Suppressor macrophage treated with lipopolysaccharide for 1 hour (primary cell): ENCODE measurements at regions not wholly inside any gene's neighbourhood (a gene's known extent, or its start where the extent isn't known, plus 50 kb on each side); places are given as distances from the start of the nearest gene placed in this dataset.

Experiments
- DNase-seq, 3 donors: peaks; one replicate each; pipeline ENCODE4 v3.0.0-alpha.2; 2020 to 2022

DNA sequence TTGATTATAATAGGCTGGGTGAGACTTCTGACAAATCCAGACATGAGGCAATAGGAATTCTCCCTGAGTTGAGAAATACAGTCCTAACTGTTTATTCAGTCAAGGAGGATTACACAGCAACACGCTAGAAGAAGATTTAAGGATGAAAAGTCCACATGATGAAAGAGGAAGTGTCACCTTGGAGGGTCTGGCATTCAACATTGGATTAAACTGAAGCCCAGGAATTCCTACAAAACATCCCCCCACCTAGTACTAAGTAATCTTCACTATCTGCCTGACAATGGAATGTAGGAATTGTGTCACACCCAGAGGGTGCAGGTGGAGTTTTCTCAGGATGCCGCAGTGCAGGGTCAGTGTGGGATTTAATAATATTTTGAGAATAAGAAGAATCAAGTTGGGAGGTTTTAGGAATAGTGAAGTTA lies 142.4 kb downstream of the SOCS6 start:
- no peak for DNase-seq

DNA sequence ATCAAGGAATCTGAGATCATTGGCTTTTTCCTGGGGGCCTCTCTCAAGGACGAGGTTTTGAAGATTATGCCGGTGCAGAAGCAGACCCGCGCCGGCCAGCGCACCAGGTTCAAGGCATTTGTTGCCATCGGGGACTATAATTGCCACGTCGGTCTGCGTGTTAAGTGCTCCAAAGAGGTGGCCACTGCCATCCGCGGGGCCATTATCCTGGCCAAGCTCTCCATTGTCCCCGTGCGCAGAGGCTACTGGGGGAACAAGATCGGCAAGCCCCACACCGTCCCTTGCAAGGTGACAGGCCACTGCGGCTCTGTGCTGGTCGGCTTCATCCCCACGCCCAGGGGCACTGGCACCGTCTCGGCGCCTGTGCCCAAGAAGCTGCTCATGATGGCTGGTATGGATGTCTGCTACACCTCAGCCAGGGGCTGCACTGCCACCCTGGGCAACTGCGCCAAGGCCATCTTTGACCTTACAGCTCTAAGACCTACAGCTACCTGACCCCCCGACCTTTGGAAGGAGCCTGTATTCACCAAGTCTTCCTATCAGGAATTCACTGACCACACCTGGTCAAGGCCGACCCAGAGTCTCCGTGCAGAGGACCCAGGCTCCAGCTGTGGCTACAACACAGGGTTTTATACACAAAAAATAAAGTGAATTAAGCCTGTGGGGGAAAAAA lies 141.8 kb downstream of the SOCS6 start:
- DNase-seq, result no peak

DNA sequence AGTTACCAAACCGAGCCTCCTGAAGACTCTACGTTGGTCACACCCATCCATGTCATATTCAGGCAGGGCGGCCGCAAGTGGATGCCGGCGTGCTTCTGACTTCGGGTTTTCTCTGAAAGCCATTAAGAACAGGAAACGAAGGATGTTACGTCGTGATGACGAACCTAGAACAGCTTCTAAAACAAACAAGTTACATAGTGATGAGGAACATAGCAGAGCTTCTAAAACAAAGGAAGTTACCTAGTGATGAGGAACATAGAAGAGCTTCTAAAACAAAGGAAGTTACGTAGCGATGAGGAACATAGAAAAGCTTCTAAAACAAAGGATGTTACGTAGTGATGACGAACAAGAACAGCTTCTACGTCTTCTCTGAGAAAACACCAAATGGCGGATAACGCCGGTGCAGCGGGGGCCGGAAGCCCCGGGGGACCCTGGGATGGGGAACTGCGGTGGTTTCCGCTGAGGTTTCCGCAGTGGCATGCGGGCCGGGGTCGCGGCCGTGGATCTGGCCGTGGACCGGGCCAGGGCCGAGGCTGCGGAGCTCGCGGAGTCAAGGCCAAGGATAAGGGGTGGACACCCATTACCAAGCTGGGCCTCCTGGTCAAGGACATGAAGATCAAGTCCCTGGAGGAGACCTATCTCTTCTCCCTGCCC lies 141.1 kb downstream of the SOCS6 start:
- DNase-seq, result no peak

DNA sequence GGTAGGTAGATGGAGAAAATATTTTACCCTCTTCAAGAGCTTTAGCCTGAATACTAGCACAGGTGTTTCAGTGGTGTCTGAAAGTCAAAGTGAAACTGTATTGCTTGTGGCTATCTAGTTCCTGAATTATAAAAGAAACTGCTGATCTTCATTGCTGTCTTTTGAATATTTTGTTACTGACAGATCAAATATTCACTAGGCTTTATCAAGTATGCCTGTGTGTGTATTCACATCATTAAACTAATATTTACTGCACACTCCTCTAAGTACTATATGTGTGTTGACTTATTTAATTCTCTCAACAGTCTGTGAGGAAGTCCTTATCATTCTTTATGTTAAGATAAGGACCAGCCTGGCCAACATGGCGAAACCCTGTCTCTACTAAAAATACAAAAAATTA lies 139.6 kb downstream of the SOCS6 start:
- no peak for DNase-seq

DNA sequence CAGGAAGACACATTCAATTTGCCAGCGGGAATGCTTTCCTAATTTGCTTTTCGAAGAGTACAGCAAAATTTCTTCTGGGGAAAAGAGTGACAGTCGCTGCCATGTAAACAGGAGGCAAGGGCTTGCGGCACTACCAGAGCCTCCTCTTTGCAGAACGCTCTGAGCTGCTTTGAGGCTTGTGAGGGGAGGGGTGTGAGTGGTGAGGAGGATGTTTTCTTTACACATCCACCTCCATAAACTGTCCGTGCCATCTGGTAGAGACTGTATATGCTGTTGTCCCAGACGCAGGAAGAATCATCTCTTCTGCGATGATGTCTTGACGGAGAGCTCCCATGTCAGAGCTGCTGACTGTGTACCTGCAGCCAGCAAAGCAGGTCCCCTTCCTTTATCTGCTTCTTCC lies 138.0 kb downstream of the SOCS6 start:
- DNase-seq, result no peak

DNA sequence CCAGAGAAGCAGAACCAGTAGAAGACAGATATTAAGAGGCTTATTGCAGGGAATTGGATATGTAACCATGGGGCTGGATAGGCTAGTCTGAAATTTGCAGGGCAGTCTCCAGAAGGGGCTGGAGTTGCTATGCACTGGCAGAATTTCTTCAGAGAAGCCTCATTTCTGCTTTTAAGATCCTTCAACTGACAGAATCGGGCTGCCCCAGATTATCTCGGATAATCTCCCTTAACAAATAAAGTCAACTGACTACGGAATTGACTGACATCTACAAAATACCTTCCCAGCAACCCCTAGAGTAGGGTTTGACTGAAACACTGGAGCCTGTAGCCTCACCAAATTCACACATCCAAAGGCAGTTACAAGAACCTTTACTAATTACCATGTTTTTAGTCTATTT lies 136.4 kb downstream of the SOCS6 start:
- DNase-seq, result no peak

DNA sequence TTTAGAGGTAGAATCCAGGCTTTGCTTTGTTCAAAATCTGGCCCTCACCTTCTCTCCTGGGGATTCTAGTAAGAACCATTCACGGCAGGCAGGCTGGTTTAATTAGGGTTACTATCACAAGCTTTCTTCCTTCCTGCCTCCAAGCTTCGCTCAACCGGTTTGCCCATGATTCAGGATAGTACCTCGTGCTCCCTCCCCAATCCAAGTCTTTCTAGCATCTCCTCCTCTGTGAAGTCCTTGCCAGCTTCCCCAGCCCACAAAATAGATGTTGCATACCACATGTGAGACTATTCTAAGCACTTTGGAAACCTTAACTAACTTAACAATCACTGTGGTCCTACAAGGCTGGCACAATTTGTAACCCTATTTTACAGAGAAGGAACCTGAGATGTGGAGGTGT lies 135.1 kb downstream of the SOCS6 start:
- DNase-seq, result no peak

DNA sequence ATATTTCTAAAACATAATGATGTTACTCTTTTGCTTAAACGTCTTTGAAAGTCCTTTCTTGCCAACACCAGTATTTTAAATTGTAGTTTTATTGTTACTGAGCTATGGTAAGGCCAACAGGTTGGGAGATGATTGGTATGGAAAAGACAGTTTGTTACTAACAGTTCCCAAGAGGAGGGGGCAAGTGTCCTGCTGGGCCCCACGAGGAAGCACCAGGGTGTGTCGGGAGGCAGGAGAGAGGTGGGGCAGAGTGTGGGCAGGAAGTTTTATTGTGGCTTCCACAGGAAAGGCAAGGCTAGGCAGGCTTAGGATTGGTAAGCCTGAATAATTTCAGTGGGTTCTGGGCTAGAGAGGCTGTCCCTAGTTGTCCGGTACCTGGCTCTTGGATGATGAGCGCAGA lies 134.3 kb downstream of the SOCS6 start:
- DNase-seq, result no peak

DNA sequence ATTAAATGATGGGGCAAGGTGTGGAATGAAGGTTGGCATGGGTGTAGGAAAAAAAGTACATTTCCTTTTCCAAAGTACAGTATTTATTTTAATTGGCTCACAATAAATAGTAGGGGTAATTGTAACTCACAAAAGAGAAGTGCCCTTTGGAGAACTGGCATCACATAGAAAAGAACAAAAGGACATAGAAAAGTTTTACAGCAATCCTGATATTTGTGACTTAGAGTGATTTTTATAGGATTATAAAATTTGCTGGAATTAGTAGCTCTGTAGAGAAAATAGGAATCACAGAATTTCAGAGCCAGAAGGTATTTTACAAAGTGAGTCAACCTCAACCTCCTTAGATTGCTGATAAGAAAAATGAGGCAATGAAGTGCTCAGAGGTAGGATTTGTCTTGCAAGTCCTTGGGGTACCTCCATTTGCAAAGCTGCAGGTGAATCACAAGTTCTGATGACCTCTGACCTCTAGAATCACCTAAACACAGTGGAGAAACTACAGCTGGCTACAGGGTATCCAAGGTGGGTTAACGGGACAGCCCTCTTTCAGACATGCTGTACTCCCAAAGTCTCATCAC lies 133.6 kb downstream of the SOCS6 start:
- DNase-seq, result no peak

DNA sequence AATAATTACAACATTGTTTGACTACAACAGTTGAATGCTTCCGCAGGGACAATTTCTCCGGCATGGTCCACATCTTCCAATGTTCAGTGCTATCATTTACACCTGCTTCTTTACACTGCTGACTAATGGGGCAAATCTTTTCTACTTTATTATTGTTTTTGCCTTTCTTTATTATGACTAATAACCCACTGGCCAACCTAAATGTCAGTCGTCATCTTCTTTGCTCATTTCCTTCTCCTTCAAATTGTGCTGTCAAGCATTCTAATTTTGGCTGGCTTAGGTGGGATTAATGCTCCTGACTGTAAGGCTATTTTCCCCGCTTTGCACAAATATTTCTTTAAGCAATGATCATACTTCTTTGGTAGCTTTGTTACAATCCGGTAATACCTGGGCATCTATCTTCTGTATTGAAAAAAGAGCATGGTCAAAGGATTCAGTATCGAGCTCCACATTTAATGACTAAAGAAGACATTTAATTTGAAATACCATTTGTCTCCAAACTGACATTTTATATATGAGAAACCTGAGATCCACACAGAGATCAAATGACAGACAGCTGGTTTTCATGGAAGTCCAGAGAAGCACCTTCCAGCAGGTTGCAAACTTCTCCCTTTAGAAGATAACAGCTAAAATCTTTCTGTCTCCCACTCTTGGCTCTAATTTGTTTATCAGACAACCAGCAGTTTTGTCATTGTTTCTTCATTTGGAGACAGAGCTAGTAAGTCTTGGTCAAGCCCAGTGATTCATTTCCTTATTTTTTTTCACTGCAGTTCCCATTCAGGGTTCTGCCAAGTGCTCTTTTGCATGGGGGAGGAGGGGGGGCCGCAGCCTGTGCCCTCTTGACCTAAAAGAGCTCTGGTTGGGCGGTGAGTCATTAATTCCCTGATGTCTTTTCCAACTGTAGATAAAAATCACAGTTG lies 132.9 kb downstream of the SOCS6 start:
- DNase-seq, result peak; percentile 94 to 96 (median 95)

DNA sequence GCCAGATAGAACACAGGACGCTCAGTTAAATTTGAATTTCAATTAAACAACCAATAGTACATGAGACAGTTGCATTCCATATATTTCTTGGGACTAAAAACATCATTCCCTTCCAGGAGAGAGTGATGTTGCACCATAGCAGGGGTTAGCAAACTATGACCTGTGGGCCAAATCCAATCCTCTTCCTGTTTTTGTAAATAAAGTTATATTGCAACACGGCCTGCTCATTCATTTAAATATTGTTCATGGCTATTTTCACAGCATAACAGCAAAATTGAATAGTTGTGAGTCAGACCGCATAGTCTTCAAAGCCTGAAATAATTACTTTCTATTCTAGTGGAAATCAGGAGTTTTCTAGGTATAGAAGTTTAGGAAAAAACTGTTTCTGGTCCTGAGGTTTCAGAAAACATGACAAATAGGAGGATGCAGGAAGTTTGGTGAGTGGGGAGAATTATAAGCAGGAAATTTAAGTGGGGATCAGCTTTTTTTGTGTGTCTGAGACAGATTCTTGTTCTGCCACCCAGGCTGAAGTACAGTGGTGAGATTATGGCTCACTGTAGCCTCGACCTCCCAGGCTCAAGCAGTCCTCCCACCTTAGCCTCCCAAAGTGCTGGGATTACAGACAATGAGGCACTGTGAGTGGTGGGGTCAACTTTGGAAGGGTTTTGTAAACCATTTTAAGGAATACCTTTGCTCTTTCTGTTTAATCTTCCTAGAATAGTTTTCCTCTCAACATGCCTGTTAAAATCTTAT lies 131.5 kb downstream of the SOCS6 start:
- DNase-seq, result peak; percentile 67 to 92 (median 87)

DNA sequence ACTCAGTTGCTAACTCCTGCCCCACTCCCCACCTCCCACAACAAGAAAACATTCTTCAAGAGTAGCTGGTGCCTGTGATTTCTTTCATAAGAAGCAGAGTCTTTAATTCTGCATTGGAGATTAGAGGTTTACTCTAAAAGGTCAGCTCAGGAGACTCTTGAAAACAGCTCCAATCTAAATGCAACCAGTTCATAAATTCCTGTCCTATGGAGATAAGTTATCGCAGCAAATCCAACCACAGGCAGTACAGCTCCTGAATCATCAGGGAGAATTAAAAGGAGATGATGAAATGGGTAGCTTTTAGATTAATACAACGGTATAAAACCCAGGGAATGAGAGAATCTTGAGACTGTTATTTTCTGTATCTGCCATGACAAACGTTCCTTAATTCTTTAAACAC lies 130.7 kb downstream of the SOCS6 start:
- DNase-seq, result no peak

DNA sequence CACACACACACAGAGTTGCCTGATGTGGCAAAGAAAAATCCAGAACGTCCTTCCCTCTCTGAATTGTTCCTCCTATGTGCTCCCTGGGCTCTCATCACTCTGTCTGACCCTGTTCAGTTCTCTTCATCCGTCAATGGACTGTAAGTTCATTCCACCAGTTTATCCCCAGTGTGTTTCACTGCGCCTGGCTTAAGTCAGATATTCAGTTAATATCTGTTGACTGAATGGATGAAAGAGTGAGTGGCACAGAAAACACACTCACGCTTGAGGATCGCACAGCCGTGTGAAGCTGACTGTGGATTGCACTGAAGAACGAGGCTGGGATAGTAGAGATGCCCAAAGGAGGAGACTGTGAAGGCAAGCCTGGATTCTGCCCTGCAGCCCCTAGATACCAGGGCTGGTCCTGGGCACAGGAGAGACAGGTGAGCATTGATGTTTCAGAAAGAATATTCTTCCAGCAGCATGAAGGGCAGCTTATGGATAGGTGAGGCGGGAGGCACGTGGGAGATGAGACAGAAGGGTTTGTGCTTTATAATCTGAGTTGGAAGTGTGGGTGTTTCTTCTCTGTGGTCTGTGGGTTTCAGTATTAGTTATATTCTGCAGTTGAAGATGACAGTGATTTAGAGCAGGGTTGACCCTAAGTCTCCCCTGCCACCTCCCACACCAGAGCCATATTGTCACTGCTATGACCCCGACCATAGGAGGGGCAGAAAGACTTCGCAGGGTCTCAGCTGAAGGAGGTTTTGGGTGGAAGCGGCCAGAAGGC lies 129.9 kb downstream of the SOCS6 start:
- no peak for DNase-seq

DNA sequence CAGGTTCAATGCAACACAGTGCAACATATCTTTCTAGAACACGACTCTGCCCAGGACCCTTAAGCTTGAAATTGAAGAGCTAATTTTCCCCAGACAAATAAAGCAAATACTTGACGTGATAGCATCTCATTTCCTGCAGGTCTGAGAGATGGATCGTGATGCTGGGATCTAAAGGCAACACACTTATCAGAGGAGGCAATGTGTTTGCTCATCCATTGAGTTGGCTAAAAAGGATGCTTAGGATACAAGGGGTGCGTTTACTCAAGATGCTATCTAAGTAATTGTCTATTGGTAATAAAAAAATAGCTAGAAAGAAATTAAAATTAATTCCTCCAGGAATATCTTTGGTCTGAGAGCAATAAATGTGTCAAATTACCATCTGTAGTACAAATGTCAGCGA lies 129.0 kb downstream of the SOCS6 start:
- no peak for DNase-seq

DNA sequence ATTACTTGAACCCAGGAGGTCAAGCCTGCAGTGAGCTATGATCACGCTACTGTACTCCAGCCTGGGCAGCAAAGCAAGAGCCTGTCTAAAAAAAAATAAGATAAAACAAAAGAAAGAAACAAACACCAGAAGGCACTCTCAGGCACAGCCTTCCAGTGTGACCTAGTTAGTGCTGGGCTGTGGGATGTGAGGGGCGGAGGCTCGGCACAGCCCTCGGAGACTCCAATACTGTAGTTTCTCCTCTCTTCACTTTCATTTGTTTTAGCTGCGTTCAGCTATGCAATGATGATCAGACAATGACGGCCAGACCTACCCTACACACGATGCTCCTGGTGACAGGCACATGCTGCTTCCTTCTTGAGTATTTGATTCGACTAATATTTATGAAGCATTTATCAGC lies 127.7 kb downstream of the SOCS6 start:
- DNase-seq, result no peak

DNA sequence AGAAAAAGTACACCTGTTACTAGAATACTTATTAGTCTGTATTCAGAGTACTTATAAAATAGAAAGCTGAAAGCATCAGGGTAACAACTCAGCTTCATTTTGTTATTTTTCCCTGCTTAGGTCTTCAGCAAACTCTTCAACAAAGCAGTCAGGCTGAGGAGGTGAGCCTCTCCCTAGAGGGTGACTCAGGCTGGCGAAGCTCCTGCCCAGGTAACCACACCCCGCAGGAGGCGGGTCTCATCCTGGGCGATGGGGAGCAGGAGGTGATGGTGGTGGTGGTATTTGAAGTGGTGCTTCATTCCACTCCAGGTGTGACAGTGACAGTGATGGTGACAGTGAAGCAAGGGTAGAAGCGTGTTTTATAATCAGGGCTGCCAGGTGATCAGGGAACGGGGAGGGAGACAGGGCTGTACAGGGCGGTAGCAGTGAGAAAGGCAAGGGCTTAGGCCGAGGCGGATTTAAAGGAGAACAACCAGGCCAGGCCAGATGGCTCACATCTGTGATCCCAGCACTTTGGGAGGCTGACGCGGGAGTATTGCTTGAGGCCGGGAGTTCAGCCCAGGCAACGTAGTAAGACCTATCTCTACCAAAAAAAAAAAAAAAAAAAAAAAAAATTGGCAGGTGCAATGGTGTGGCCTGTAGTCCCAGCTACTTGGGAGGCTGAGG lies 127.1 kb downstream of the SOCS6 start:
- DNase-seq, result no peak

DNA sequence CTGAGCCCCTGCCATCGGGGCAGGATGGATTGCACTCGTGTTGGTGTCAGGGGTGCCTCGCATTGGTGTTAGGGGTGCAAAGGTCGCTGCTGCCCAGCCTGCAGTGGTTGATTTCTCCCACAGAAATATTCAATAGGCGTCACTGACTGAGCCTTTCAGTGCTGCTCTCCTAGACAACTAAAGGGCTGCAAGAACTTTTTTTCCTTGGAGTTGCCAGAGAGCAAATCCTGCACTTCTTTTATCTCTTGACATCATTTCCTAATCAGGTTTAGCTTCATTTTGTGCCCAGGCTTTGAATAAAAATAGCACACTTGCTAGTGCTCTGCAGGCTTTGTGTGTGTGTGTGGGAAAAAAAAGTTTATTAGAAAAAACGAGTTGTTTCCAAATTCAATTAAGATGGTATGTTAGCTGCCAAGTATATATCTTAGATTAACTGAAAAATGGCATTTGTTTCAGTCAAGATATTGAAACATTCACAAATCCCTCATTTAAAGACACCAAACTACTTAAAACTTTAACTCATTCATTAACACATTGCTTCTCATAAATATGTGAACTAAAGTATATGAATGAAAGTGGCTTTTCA lies 125.6 kb downstream of the SOCS6 start:
- DNase-seq, result no peak

DNA sequence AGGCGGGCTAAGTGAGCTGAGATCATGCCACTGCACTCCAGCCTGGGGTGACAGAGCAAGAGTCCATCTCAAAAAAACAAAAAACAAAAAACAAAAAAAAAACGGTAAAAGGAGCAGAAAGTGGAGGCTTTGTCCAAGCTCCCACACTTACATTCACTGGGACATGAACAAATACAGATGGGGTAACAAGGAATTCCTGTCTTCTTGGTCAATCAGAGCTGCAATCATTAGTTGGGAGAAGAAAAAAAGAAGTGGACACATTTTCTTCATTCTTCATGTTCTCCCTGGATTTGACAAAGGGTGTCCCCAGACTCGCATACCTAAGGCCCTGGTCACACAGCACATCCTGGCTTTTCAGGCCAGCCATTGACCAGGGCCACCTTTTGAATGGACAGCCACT lies 124.6 kb downstream of the SOCS6 start:
- DNase-seq, result no peak

DNA sequence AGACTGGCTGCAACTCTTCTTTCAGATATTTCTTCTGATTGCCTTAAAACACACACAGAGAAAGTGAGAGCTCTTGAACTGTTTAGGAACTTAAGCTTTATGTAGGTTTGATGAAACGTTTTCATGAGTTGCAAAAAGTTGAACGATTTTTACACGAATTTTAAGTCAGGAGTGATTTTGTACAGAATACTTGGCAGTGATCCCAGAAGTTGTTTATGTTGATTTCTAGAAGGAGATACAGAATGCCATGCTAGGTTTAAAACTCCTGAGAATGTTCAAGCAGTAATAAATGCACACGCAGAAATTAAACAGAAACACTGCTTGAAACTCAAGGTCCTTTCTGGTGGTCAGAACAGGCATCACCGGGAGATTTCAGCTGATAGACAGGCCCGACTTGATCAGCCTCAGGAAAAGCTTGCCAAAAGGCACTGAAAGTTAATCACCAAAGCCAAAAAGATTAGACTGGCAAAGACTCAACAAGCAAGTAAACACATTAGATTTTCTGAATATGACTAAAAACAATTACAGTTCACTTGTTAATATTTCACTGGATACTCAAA lies 123.1 kb downstream of the SOCS6 start:
- no peak for DNase-seq

DNA sequence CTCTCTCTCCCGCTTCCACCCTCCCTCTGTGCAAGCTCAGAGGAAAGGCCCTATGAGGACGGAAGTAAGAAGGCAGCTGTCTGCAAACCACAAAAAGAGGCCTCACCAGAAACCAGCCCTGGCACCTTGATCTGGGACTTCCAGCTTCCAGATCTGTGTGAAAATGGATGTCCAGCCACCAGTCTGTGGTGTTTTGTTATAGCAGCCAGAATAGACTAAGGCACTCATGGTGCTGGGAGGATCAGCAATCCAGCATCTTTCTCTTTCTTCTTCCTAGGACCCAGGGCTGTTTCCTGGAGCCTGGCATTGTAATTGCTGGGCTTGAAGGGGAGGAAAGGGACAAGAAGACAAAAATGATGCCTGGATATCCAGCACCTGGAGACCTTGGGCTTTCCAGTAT lies 122.5 kb downstream of the SOCS6 start:
- DNase-seq, result no peak

DNA sequence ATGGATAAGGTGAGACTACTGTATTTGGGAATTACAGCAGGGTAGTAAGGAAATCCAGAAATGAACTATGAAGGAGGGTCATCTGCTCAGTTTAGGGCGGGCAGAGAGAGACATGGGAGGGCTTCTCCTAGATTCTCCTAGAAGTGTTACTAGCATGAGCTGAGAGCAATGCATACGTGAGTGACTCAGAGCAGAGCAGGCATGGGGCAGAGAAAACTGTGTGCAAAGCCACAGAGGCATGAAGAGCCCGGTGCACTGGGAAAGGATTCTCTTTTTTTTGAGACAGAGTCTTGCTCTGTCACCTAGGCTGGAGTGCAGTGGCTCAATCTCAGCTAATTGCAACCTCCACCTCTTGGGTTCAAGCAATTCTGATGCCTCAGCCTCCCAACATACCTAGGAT lies 116.2 kb downstream of the SOCS6 start:
- no peak for DNase-seq
